Nephron (organoid): ENCODE measurements at regions not wholly inside any gene's neighbourhood (a gene's known extent, or its start where the extent isn't known, plus 50 kb on each side); places are given as distances from the start of the nearest gene placed in this dataset.
"Not testable (repeated sequence)": the region's sequence is repeated elsewhere in the genome, so short reads cannot be mapped to it uniquely, and the experiment has no call there.

ENCODE experiments used
- H3K27ac Mint-ChIP-seq, 3 experiments: 2 replicates each; pipeline ENCODE4 v1.8.0; 2020; ENCODE audit warnings: mixed read lengths in 3 of 3, mild to moderate bottlenecking in 2 of 3, moderate library complexity in 1 of 3
- H3K27me3 Mint-ChIP-seq: 2 replicates; pipeline ENCODE4 v1.8.0; 2021; ENCODE audit warnings: low read depth, mild to moderate bottlenecking, moderate library complexity, mixed read lengths
- H3K36me3 Mint-ChIP-seq: 2 replicates; pipeline ENCODE4 v1.8.0; 2020; ENCODE audit warnings: low read depth, mixed read lengths
- H3K4me1 Mint-ChIP-seq: 2 replicates; pipeline ENCODE4 v1.8.0; 2020; ENCODE audit warnings: mixed read lengths
- H3K4me3 Mint-ChIP-seq, 3 experiments: 2 replicates each; pipeline ENCODE4 v1.8.0; 2020; ENCODE audit warnings: mild to moderate bottlenecking in 3 of 3, mixed read lengths in 3 of 3, moderate library complexity in 2 of 3
- H3K9me3 Mint-ChIP-seq: 2 replicates; pipeline ENCODE4 v1.8.0; 2020; ENCODE audit warnings: mixed read lengths
- CTCF ChIP-seq, 3 experiments: fragments of 200-600 bp; sonication (generic); IDR thresholded peaks; one replicate each; pipeline ENCODE4 v1.5.0; 2021; ENCODE audit warnings: antibody characterized with exemption in 3 of 3; ENCODE audit not compliant: unreplicated experiment in 3 of 3

- H3K4me3 Mint-ChIP-seq = no peak overlapping the region
- TF ChIP-seq CTCF (IDR thresholded peaks at IDR 0.05; ENCODE audit: unreplicated experiment in 3 of 3) = no peak
- H3K36me3 Mint-ChIP-seq = peaks cover 27% of the 10 kb centered on the region
- H3K9me3 Mint-ChIP-seq = peaks cover 35% of the 10 kb centered on the region
- H3K4me1 Mint-ChIP-seq = no peaks in the 10 kb centered on the region
- no peak overlapping the region for H3K27ac Mint-ChIP-seq
- peaks cover 4% of the 10 kb centered on the region for H3K27me3 Mint-ChIP-seq
Observed at GRCh38 chr11:71172680-71173079, 79.7 kb downstream of the SHANK2 start.

GRCh38 chr11:71171576-71171975, 80.8 kb downstream of the SHANK2 start:
- peaks cover 25% of the 10 kb centered on the region for H3K9me3 Mint-ChIP-seq
- TF ChIP-seq CTCF (IDR thresholded peaks at IDR 0.05; ENCODE audit: unreplicated experiment in 3 of 3) = no peak
- H3K27ac Mint-ChIP-seq = no peak overlapping the region
- H3K4me3 Mint-ChIP-seq = no peak overlapping the region
- H3K36me3 Mint-ChIP-seq = peaks cover 22% of the 10 kb centered on the region
- H3K27me3 Mint-ChIP-seq = peaks cover 4% of the 10 kb centered on the region
- no peaks in the 10 kb centered on the region for H3K4me1 Mint-ChIP-seq

- no peak for TF ChIP-seq CTCF (IDR thresholded peaks at IDR 0.05; ENCODE audit: unreplicated experiment in 3 of 3)
- H3K9me3 Mint-ChIP-seq = peaks cover 18% of the 10 kb centered on the region
- peaks cover 19% of the 10 kb centered on the region for H3K36me3 Mint-ChIP-seq
- H3K4me1 Mint-ChIP-seq = no peaks in the 10 kb centered on the region
- H3K27ac Mint-ChIP-seq = no peak overlapping the region
- peaks cover 4% of the 10 kb centered on the region for H3K27me3 Mint-ChIP-seq
- H3K4me3 Mint-ChIP-seq = no peak overlapping the region
Observed at GRCh38 chr11:71170624-71171423, 81.6 kb downstream of the SHANK2 start.

GRCh38 chr11:71169313-71169712, 83.1 kb downstream of the SHANK2 start:
- no peak for TF ChIP-seq CTCF (IDR thresholded peaks at IDR 0.05; ENCODE audit: unreplicated experiment in 3 of 3)
- Mint-ChIP-seq H3K27me3 (peaks cover 5% of the 10 kb centered on the region), H3K4me1 (no peaks in the 10 kb centered on the region), H3K9me3 (peaks cover 9% of the 10 kb centered on the region), H3K4me3 (no peak overlapping the region), H3K36me3 (peaks cover 9% of the 10 kb centered on the region), H3K27ac (no peak overlapping the region)

GRCh38 chr11:71167814-71168213, 84.6 kb downstream of the SHANK2 start:
- not testable (repeated sequence) for H3K9me3 Mint-ChIP-seq, H3K4me3 Mint-ChIP-seq, H3K4me1 Mint-ChIP-seq, H3K27me3 Mint-ChIP-seq, H3K27ac Mint-ChIP-seq, H3K36me3 Mint-ChIP-seq

GRCh38 chr11:71165771-71166170, 86.6 kb downstream of the SHANK2 start:
- Mint-ChIP-seq H3K4me1 (no peaks in the 10 kb centered on the region), H3K4me3 (no peak overlapping the region), H3K36me3 (no peaks in the 10 kb centered on the region), H3K27ac (no peak overlapping the region), H3K27me3 (peaks cover 9% of the 10 kb centered on the region), H3K9me3 (peaks cover 3% of the 10 kb centered on the region)
- TF ChIP-seq CTCF (IDR thresholded peaks at IDR 0.05; ENCODE audit: unreplicated experiment in 3 of 3) = no peak
